ENCODE measurements at regions not wholly inside any gene's neighbourhood (a gene's known extent, or its start where the extent isn't known, plus 50 kb on each side); places are given as distances from the start of the nearest gene placed in this dataset.
"Not testable (repeated sequence)": the region's sequence is repeated elsewhere in the genome, so short reads cannot be mapped to it uniquely, and the experiment has no call there.

GRCh38 chr2:139684286-139684860 lies 904.2 kb upstream of the NXPH2 start:
- no peak overlapping the region for H3K27ac Mint-ChIP-seq

DNA sequence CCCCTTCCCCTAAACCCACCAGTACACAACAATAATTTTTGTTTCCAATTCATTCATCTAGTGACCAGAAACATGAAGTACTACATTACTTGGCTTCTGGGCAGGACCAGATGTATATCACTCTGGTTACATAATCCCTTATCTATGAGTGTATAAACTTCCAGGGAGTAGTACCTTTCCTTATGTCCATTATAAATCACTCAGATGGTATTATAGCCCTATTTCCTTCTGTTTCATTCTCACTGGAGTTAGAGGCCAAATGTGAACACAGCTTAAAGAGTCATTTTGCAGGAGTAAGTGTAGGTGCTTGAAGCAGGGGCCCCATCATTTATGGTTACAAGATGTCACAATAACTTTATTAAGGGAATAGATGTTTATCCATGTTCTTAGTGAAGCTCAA lies 894.4 kb upstream of the NXPH2 start:
- no peaks in the 10 kb centered on the region for H3K4me1 Mint-ChIP-seq
- H3K9me3 Mint-ChIP-seq = peaks cover 11% of the 10 kb centered on the region
- H3K36me3 Mint-ChIP-seq = no peaks in the 10 kb centered on the region
- no peak for DNase-seq (ENCODE audit: low spot score in 2 of 2)
- no peak overlapping the region for H3K4me3 Mint-ChIP-seq
- no peak overlapping the region for H3K27ac Mint-ChIP-seq
- ATAC-seq = no peak

More at GRCh38 chr2:139684286-139684860, 904.2 kb upstream of the NXPH2 start:
- no peaks in the 10 kb centered on the region for H3K4me1 Mint-ChIP-seq
- peaks cover 21% of the 10 kb centered on the region for H3K9me3 Mint-ChIP-seq
- ATAC-seq (no peak), DNase-seq (ENCODE audit: low spot score in 2 of 2) (no peak)
- no peak overlapping the region for H3K4me3 Mint-ChIP-seq
- no peaks in the 10 kb centered on the region for H3K36me3 Mint-ChIP-seq

DNA sequence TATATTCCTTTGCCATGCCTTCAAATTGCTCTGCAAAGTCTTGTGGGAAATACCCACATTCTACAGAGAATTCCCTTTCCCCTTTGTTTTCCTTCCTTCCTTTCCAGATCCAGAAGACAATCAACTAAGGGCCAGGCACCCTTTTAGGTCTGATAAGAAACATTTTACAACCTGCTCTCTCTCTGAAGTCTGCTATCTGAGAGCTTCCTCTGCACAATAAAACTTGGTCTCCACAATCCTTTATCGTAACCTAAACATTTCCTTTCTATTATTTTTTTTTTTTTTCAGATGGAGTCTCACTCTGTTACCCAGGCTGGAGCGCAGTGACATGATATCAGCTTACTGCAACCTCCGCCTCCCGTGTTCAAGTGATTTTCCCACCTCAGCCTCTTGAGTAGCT lies 893.3 kb upstream of the NXPH2 start:
- not testable (repeated sequence) for H3K4me1 Mint-ChIP-seq; ATAC-seq; H3K27ac Mint-ChIP-seq; H3K36me3 Mint-ChIP-seq; DNase-seq (ENCODE audit: low spot score in 2 of 2); H3K4me3 Mint-ChIP-seq
- peaks cover 11% of the 10 kb centered on the region for H3K9me3 Mint-ChIP-seq

GRCh38 chr2:139669675-139670074 lies 889.5 kb upstream of the NXPH2 start:
- peaks cover 18% of the 10 kb centered on the region for H3K9me3 Mint-ChIP-seq
- H3K27ac Mint-ChIP-seq = no peak overlapping the region

GRCh38 chr2:139652385-139652784 lies 872.2 kb upstream of the NXPH2 start:
- no peak for ATAC-seq
- no peak overlapping the region for H3K27ac Mint-ChIP-seq
- peaks cover 17% of the 10 kb centered on the region for H3K9me3 Mint-ChIP-seq
- no peak for DNase-seq (ENCODE audit: low spot score in 2 of 2)
- no peaks in the 10 kb centered on the region for H3K36me3 Mint-ChIP-seq
- H3K4me3 Mint-ChIP-seq = no peak overlapping the region
- H3K4me1 Mint-ChIP-seq = no peaks in the 10 kb centered on the region

More at GRCh38 chr2:139669675-139670074, 889.5 kb upstream of the NXPH2 start:
- no peaks in the 10 kb centered on the region for H3K36me3 Mint-ChIP-seq
- H3K4me3 Mint-ChIP-seq = no peak overlapping the region
- ATAC-seq = no peak
- H3K4me1 Mint-ChIP-seq = no peaks in the 10 kb centered on the region
- no peak for DNase-seq (ENCODE audit: low spot score in 2 of 2)

GRCh38 chr2:139645617-139646016 lies 865.4 kb upstream of the NXPH2 start:
- Mint-ChIP-seq H3K4me3 (no peak overlapping the region), H3K4me1 (no peaks in the 10 kb centered on the region), H3K36me3 (no peaks in the 10 kb centered on the region), H3K27ac (no peak overlapping the region), H3K9me3 (peaks cover 20% of the 10 kb centered on the region)
- no peak for ATAC-seq
- DNase-seq (ENCODE audit: low spot score in 2 of 2) = no peak

- DNase-seq (ENCODE audit: low spot score in 2 of 2) (no peak), ATAC-seq (no peak)
- no peaks in the 10 kb centered on the region for H3K36me3 Mint-ChIP-seq
- H3K4me3 Mint-ChIP-seq = no peak overlapping the region
- no peak overlapping the region for H3K27ac Mint-ChIP-seq
- H3K9me3 Mint-ChIP-seq = peaks cover 11% of the 10 kb centered on the region
- H3K4me1 Mint-ChIP-seq = no peaks in the 10 kb centered on the region
These were observed 862.9 kb upstream of the NXPH2 start for GRCh38 chr2:139643139-139643538.

GRCh38 chr2:139631966-139632365 lies 851.8 kb upstream of the NXPH2 start:
- Mint-ChIP-seq H3K4me3 (no peak overlapping the region), H3K27ac (no peak overlapping the region), H3K36me3 (no peaks in the 10 kb centered on the region), H3K9me3 (peaks cover 7% of the 10 kb centered on the region), H3K4me1 (no peaks in the 10 kb centered on the region)
- ATAC-seq = no peak
- DNase-seq (ENCODE audit: low spot score in 2 of 2) = no peak

DNA sequence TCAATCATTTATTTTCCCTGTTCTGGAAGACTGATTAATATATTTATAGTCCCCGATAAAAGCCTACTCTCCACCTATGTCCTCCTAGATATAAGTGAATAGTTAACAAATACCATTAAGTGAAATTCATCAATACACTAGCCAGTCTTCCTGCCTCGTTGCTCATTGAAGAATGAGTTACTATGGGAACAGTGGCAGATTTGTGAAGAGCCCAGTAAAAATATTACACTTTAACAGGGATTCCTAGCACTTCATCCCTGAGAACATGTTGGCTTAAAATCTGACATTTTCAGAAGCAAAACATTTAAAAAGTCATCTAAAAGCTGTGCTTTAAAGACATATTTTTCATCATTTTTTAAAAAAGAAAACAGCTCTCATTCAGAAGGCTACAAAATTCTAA lies 848.7 kb upstream of the NXPH2 start:
- no peak overlapping the region for H3K4me3 Mint-ChIP-seq
- DNase-seq (ENCODE audit: low spot score in 2 of 2) (no peak), ATAC-seq (no peak)
- H3K36me3 Mint-ChIP-seq = no peaks in the 10 kb centered on the region
- no peaks in the 10 kb centered on the region for H3K4me1 Mint-ChIP-seq
- no peak overlapping the region for H3K27ac Mint-ChIP-seq
- H3K9me3 Mint-ChIP-seq = peaks cover 17% of the 10 kb centered on the region

GRCh38 chr2:139626128-139626527 lies 845.9 kb upstream of the NXPH2 start:
- Mint-ChIP-seq H3K4me3 (no peak overlapping the region), H3K9me3 (peaks cover 16% of the 10 kb centered on the region), H3K36me3 (no peaks in the 10 kb centered on the region), H3K27ac (no peak overlapping the region), H3K4me1 (no peaks in the 10 kb centered on the region)
- DNase-seq (ENCODE audit: low spot score in 2 of 2) = no peak
- ATAC-seq = no peak

DNA sequence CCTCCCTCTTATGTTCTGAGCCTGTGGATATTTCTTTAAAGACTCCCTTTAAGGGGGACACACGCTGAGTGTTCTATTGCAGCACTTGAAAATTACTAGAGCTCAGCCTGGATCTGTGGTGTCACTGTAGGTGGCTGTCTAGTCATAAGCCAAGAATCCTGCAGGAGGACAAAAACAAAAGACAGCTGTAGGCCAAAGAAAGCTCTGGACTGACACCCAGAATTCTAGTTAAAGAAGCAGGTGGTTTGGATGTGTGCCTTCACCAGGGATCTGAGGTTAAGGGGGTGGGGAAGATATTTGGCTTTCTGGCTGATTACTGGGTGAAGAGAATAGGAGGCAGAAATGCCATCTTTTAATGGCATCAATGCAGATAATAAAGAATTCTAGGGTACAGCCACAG lies 842.5 kb upstream of the NXPH2 start:
- ATAC-seq (no peak), DNase-seq (ENCODE audit: low spot score in 2 of 2) (no peak)
- Mint-ChIP-seq H3K36me3 (no peaks in the 10 kb centered on the region), H3K4me3 (no peak overlapping the region), H3K27ac (no peak overlapping the region), H3K4me1 (no peaks in the 10 kb centered on the region), H3K9me3 (peaks cover 25% of the 10 kb centered on the region)

DNA sequence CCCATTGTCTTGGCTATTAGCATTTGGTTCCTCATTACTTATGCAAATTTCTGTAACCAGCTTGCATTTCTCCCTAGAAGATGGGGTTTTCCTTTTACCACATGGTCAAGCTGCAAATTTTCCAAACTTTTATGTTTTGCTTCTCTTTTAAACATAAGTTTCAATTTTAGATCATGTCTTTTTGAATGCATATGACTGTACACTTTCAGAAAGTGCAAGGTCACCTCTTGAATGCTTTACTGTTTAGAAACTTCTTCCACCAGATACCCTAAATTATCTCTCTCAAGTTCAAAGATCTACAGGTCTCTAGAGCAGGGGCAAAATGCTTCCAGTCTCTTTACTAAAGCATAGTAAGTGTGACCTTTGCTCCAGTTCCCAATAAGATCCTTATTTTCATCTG lies 837.6 kb upstream of the NXPH2 start:
- Mint-ChIP-seq H3K9me3 (peaks cover 15% of the 10 kb centered on the region), H3K4me3 (no peak overlapping the region), H3K27ac (no peak overlapping the region), H3K4me1 (no peaks in the 10 kb centered on the region), H3K36me3 (no peaks in the 10 kb centered on the region)
- ATAC-seq (no peak), DNase-seq (ENCODE audit: low spot score in 2 of 2) (no peak)

DNA sequence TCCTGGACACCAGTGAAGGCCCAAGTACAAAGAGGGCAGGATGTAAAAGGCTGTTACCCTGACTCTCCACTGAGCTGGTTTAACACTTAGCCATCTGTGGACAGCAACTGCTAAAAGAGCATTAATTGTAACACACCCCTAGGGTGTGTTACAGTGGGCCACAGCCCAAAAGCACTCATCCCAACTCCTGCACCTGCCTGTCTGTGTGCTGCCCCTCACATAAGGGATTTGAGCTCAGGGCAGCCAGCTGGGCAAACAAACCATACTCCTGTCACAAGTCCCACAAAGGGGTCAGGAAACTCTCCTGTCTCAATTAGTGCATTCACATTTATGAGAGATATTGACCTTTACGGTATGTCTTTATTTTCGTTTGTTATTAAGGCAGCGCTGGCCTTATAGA lies 833.1 kb upstream of the NXPH2 start:
- Mint-ChIP-seq H3K4me3 (no peak overlapping the region), H3K9me3 (peaks cover 15% of the 10 kb centered on the region), H3K4me1 (no peaks in the 10 kb centered on the region), H3K36me3 (no peaks in the 10 kb centered on the region), H3K27ac (no peak overlapping the region)
- ATAC-seq (no peak), DNase-seq (ENCODE audit: low spot score in 2 of 2) (no peak)

- ATAC-seq = no peak
- DNase-seq (ENCODE audit: low spot score in 2 of 2) = no peak
- Mint-ChIP-seq H3K9me3 (peaks cover 23% of the 10 kb centered on the region), H3K27ac (no peak overlapping the region), H3K4me3 (no peak overlapping the region), H3K4me1 (no peaks in the 10 kb centered on the region), H3K36me3 (no peaks in the 10 kb centered on the region)
These were observed 830.3 kb upstream of the NXPH2 start for GRCh38 chr2:139610512-139610911.

- Mint-ChIP-seq H3K27ac (no peak overlapping the region), H3K9me3 (peaks cover 26% of the 10 kb centered on the region), H3K36me3 (no peaks in the 10 kb centered on the region), H3K4me3 (no peak overlapping the region), H3K4me1 (no peaks in the 10 kb centered on the region)
- ATAC-seq = no peak
- no peak for DNase-seq (ENCODE audit: low spot score in 2 of 2)
These were observed 828.9 kb upstream of the NXPH2 start for GRCh38 chr2:139609109-139609508.

DNA sequence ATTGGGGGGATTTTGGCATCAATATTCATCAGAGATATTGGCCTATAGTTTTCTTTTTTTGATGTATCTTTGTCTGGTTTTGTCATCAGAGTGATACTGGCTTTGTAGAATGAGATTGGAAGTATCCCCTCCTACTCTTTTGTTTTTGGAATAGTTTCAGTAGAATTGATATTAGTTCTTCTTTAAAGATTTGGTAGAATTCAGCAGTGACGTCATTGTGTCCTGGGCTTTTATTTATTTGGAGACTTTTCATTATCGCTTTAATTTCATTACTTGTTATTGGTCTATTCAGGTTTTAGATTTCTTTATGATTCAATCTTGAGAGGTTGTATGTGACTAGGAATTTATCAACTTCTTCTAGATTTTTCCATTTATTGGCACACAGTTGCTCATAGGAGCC lies 825.5 kb upstream of the NXPH2 start:
- ATAC-seq (no peak), DNase-seq (ENCODE audit: low spot score in 2 of 2) (no peak)
- Mint-ChIP-seq H3K36me3 (no peaks in the 10 kb centered on the region), H3K27ac (no peak overlapping the region), H3K4me1 (no peaks in the 10 kb centered on the region), H3K4me3 (no peak overlapping the region), H3K9me3 (peaks cover 39% of the 10 kb centered on the region)

- no peaks in the 10 kb centered on the region for H3K36me3 Mint-ChIP-seq
- ATAC-seq (no peak), DNase-seq (ENCODE audit: low spot score in 2 of 2) (no peak)
- no peak overlapping the region for H3K27ac Mint-ChIP-seq
- no peaks in the 10 kb centered on the region for H3K4me1 Mint-ChIP-seq
- H3K4me3 Mint-ChIP-seq = no peak overlapping the region
- peaks cover 26% of the 10 kb centered on the region for H3K9me3 Mint-ChIP-seq
These were observed 820.0 kb upstream of the NXPH2 start for GRCh38 chr2:139600166-139600565.
